GM10266 (cell line): ENCODE measurements at regions not wholly inside any gene's neighbourhood (a gene's known extent, or its start where the extent isn't known, plus 50 kb on each side); places are given as distances from the start of the nearest gene placed in this dataset.
"Not testable (repeated sequence)": the region's sequence is repeated elsewhere in the genome, so short reads cannot be mapped to it uniquely, and the experiment has no call there.

Experiments used
- DNase-seq: peaks from one replicate; pipeline ENCODE4 v3.0.0; 2012; ENCODE audit errors: extremely low spot score
- TF ChIP-seq, protein P1 (sequence below): IDR thresholded peaks from 2 replicates; pipeline ENCODE4 v1.5.1; 2012; ENCODE audit warnings: mild to moderate bottlenecking, low read depth; ENCODE audit not compliant: control insufficient read depth, insufficient read depth; ENCODE audit errors: missing control alignments

- DNase-seq = no peak
- TF ChIP-seq, protein P1, sequence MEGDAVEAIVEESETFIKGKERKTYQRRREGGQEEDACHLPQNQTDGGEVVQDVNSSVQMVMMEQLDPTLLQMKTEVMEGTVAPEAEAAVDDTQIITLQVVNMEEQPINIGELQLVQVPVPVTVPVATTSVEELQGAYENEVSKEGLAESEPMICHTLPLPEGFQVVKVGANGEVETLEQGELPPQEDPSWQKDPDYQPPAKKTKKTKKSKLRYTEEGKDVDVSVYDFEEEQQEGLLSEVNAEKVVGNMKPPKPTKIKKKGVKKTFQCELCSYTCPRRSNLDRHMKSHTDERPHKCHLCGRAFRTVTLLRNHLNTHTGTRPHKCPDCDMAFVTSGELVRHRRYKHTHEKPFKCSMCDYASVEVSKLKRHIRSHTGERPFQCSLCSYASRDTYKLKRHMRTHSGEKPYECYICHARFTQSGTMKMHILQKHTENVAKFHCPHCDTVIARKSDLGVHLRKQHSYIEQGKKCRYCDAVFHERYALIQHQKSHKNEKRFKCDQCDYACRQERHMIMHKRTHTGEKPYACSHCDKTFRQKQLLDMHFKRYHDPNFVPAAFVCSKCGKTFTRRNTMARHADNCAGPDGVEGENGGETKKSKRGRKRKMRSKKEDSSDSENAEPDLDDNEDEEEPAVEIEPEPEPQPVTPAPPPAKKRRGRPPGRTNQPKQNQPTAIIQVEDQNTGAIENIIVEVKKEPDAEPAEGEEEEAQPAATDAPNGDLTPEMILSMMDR = no peak
These were observed 181.1 kb downstream of the AVL9 start for GRCh38 chr7:32676249-32676941.

- TF ChIP-seq, protein P1 = no peak
- DNase-seq = no peak
These were observed 178.1 kb downstream of the AVL9 start for GRCh38 chr7:32673275-32673983.

DNA sequence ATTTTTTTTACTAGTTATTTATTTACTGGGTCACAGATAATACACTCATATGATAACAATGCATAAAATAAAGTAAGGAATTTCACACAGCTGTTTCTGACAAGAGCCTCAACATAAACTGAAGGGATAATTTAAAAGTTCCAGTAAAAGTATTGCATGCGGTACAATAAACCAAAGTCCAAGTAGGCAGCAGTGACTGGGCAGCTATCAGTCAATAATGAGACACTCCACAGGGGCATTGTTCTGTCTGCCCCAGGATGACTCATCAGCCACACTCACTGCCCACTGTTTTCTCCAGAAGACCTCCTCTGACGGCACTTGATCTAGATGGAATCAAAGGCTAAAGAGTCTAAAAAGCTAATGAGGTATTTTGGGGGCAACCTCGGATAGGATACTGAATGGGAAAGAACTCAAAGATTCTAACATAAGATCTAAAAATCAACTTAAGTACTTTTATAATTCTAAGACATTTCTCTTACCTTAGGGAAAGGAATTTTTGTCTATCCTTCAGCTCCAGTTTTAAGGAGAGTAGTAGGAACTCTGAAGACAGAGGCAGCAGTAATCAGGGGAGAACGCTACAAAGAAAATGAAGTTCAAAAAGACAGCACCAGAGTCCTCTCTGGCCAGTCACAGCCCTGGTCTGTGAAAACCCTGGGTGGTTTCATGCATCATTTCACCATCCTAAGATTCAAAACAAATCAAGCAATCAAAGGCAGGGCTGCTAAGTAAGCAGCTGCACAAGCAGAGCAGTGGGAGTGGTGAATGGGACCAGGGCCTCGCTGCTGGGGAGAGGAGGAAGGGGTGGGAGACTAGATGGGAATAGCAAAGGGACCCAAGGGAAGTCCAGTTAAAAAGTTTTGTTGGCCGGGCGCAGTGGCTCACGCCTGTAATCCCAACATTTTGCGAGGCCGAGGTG is 175.1 kb downstream of the AVL9 start:
- no peak for DNase-seq

GRCh38 chr7:32669173-32669870 is 174.0 kb downstream of the AVL9 start:
- DNase-seq = not testable (repeated sequence)

More for the DNA sequence above, 175.1 kb downstream of the AVL9 start:
- TF ChIP-seq, protein P1 = no peak

DNA sequence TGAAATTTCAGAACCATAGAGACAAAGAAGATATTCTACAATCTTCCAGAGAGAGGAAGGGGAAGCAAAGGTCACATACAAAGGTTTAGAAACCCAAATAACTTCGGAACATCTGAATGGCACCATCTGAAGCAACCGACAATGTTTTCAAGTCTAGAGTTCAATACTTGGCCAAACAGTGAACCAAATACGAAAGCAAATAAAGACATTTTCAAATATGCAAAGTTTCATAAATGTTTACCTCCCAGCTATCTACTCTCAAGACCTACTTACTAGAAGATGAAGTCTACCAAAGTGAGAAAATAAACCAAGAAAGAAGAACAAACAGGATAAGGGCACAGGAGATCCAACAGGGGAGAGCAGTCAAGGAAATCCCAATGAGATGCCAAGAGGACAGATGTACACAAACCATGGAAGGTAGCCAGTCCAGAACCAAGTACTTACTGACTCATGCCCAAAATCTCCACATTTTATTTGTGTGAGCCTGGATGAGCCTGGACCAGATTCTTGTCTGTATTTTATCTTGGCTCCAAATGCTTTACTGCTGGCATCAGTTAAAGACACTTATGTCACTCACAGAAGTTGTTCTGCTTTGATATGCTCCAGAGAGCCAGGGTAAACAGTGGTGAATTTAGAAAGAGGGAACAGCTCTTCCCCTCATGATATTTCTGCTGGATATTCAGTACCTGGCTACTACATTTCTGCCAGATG is 173.3 kb downstream of the AVL9 start:
- DNase-seq = not testable (repeated sequence)

DNA sequence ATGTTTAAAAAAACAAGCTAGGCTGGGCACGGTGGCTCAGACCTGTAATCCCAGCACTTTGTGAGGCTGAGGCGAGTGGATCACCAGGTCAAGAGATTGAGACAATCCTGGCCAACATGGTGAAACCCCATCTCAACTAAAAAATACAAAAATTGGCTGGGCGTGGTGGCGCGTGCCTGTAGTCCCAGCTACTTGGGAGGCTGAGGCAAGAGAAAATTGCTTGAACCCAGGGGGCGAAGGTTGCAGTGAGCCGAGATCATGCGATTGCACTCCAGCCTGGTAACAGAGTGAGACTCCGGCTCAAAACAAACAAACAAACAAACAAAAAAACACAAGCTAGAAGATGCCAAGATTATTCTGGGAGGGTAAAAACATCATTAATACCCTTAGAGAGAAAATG is 172.3 kb downstream of the AVL9 start:
- DNase-seq = not testable (repeated sequence)

DNA sequence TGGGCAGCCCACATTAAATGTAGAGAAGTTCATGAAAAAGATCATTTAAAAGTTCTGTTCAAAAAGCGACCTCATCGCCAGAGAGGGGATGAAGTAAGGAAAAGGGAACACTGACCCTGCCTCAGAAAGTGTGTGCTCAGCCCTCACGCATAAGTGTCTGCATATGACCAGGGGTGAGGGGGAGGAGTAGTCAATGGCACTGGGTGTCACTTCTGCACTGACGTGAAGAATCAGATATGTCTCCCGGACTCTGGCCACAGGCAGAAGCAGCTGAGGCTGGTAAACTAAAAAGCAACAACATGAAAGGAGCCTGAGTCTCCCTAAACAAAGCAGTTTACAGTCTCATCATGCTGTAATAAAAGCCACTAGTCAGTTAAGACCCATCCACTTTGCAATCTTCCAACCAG is 168.5 kb downstream of the AVL9 start:
- not testable (repeated sequence) for DNase-seq

- not testable (repeated sequence) for DNase-seq
These were observed 167.2 kb downstream of the AVL9 start for GRCh38 chr7:32662509-32662908.

DNA sequence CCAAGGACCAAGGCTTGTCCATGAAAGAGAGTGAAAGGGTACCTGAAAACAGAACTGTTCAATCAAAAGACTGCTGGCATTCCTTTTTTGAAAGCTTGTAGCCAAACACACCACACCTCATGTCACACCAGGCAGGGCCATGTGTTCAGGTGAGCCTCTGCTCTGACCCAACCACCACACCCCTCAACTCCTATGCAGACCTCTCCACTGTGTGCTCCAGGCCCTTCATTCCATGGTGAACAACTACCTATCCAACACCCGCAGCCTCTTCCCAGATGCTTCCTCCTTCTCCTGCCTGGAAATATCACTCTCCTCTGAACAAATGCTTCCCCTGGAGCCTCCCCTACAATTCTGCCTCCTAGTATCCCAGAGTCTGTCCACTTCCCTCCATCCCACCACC is 166.6 kb downstream of the AVL9 start:
- no peak for DNase-seq
- TF ChIP-seq, protein P1 = no peak
